Glutamatergic neuron (in vitro differentiated cells): ENCODE measurements at regions not wholly inside any gene's neighbourhood (a gene's known extent, or its start where the extent isn't known, plus 50 kb on each side); places are given as distances from the start of the nearest gene placed in this dataset.

Experiments
- DNase-seq: peaks from one replicate; pipeline ENCODE4 v3.0.0; 2022
- H3K27ac Mint-ChIP-seq: one replicate; pipeline ENCODE4 v1.8.0; 2020; ENCODE audit warnings: mild to moderate bottlenecking, mixed read lengths, inconsistent platforms; ENCODE audit not compliant: unreplicated experiment
- H3K27me3 Mint-ChIP-seq: one replicate; pipeline ENCODE4 v1.8.0; 2020; ENCODE audit warnings: mild to moderate bottlenecking, moderate library complexity, mixed read lengths, inconsistent platforms; ENCODE audit not compliant: unreplicated experiment
- H3K36me3 Mint-ChIP-seq: one replicate; pipeline ENCODE4 v1.8.0; 2020; ENCODE audit warnings: mild to moderate bottlenecking, mixed read lengths, inconsistent platforms; ENCODE audit not compliant: unreplicated experiment
- H3K4me1 Mint-ChIP-seq: one replicate; pipeline ENCODE4 v1.8.0; 2020; ENCODE audit warnings: mild to moderate bottlenecking, low read depth, mixed read lengths, inconsistent platforms; ENCODE audit not compliant: unreplicated experiment
- H3K4me3 Mint-ChIP-seq: one replicate; pipeline ENCODE4 v1.8.0; 2020; ENCODE audit warnings: mild to moderate bottlenecking, mixed read lengths, inconsistent platforms; ENCODE audit not compliant: unreplicated experiment
- H3K9me3 Mint-ChIP-seq: one replicate; pipeline ENCODE4 v1.8.0; 2020; ENCODE audit warnings: mild to moderate bottlenecking, moderate library complexity, mixed read lengths, inconsistent platforms; ENCODE audit not compliant: unreplicated experiment
- CTCF ChIP-seq: fragments of 200-600 bp; sonication (generic); IDR thresholded peaks from one replicate; pipeline ENCODE4 v1.5.0; 2021; ENCODE audit not compliant: partially characterized antibody, unreplicated experiment

GRCh38 chr4:148730082-148730640 is 287.9 kb upstream of the NR3C2 start:
- no peak for DNase-seq
- H3K27me3 Mint-ChIP-seq: no peaks in the 10 kb centered on the region
- no peak overlapping the region for H3K4me3 Mint-ChIP-seq
- H3K9me3 Mint-ChIP-seq: no peaks in the 10 kb centered on the region
- H3K36me3 Mint-ChIP-seq: no peaks in the 10 kb centered on the region
- H3K27ac Mint-ChIP-seq: no peak overlapping the region
- no peaks in the 10 kb centered on the region for H3K4me1 Mint-ChIP-seq
- no peak for TF ChIP-seq CTCF

- Mint-ChIP-seq H3K27ac (no peak overlapping the region), H3K36me3 (no peaks in the 10 kb centered on the region), H3K27me3 (no peaks in the 10 kb centered on the region), H3K4me1 (no peaks in the 10 kb centered on the region), H3K9me3 (no peaks in the 10 kb centered on the region), H3K4me3 (no peak overlapping the region)
- DNase-seq: no peak
- no peak for TF ChIP-seq CTCF
Observed at GRCh38 chr4:148717988-148718387, 275.8 kb upstream of the NR3C2 start.

- Mint-ChIP-seq H3K4me1 (no peaks in the 10 kb centered on the region), H3K36me3 (no peaks in the 10 kb centered on the region), H3K27me3 (no peaks in the 10 kb centered on the region), H3K9me3 (no peaks in the 10 kb centered on the region), H3K27ac (no peak overlapping the region), H3K4me3 (no peak overlapping the region)
- TF ChIP-seq CTCF: no peak
- DNase-seq: no peak
Observed at GRCh38 chr4:148716431-148717052, 274.3 kb upstream of the NR3C2 start.

GRCh38 chr4:148704291-148704690 is 262.1 kb upstream of the NR3C2 start:
- H3K4me3 Mint-ChIP-seq: no peak overlapping the region
- H3K27ac Mint-ChIP-seq: no peak overlapping the region
- DNase-seq: no peak
- no peaks in the 10 kb centered on the region for H3K4me1 Mint-ChIP-seq
- no peak for TF ChIP-seq CTCF
- H3K9me3 Mint-ChIP-seq: no peaks in the 10 kb centered on the region
- peaks cover 6% of the 10 kb centered on the region for H3K36me3 Mint-ChIP-seq
- H3K27me3 Mint-ChIP-seq: no peaks in the 10 kb centered on the region

- Mint-ChIP-seq H3K9me3 (no peaks in the 10 kb centered on the region), H3K4me3 (no peak overlapping the region), H3K27ac (no peak overlapping the region), H3K4me1 (no peaks in the 10 kb centered on the region), H3K27me3 (no peaks in the 10 kb centered on the region), H3K36me3 (no peaks in the 10 kb centered on the region)
- no peak for DNase-seq
- TF ChIP-seq CTCF: no peak
Observed at GRCh38 chr4:148694702-148695101, 252.5 kb upstream of the NR3C2 start.
